Lower leg skin (tissue), 4 donors: ENCODE measurements at regions not wholly inside any gene's neighbourhood (a gene's known extent, or its start where the extent isn't known, plus 50 kb on each side); places are given as distances from the start of the nearest gene placed in this dataset.
"Not testable (repeated sequence)": the region's sequence is repeated elsewhere in the genome, so short reads cannot be mapped to it uniquely, and the experiment has no call there.

Source experiments
- DNase-seq, 2 donors: peaks; one replicate each; pipeline ENCODE4 v3.0.0-alpha.2; 2019; ENCODE audit warnings: low spot score in 2 of 2
- H3K4me3 ChIP-seq: fragments of 200-600 bp; sonication (generic); 2 replicates; pipeline ENCODE4 v1.5.1; 2017; ENCODE audit warnings: mild to moderate bottlenecking, low read depth; ENCODE audit not compliant: poor library complexity, severe bottlenecking
- CTCF ChIP-seq, 3 donors: fragments of 450-650 bp; IDR thresholded peaks; one replicate each; pipeline ENCODE4 v1.5.1; 2016; ENCODE audit warnings: antibody characterized with exemption in 3 of 3, mild to moderate bottlenecking in 3 of 3, moderate library complexity in 2 of 3
- POLR2A ChIP-seq, 2 donors: fragments of 450-650 bp; IDR thresholded peaks; one replicate each; pipeline ENCODE4 v1.6.1; 2016 to 2017; ENCODE audit warnings: antibody characterized with exemption in 2 of 2, mild to moderate bottlenecking in 1 of 2, moderate library complexity in 1 of 2
- WGBS, 2 donors: methylation state at CpG; one replicate each; pipeline ENCODE4 v1.1.5; 2018; 5-methylcytosine and 5-hydroxymethylcytosine counted together
- intact Hi-C: fragments of 100-400 bp; cut with DNase I; formaldehyde crosslinking; loops from one replicate; pipeline ENCODE4 v1.15.0; 2023; ENCODE audit warnings: low total_unique reads

- no peak for DNase-seq
- WGBS, 2 donors = 89 to 93% methylated on average over 29 of the region's 29 CpGs
- no peak overlapping the region for H3K4me3 ChIP-seq
- intact Hi-C loops = no loop called here
- TF ChIP-seq POLR2A (IDR thresholded peaks at IDR 0.05) = no peak
- no peak for TF ChIP-seq CTCF (IDR thresholded peaks at IDR 0.05)
Measured at GRCh38 chr13:65310663-65311328, 1919.3 kb downstream of the PCDH9 start.

GRCh38 chr13:65309906-65310305 is 1920.2 kb downstream of the PCDH9 start:
- intact Hi-C loops = no loop called here
- TF ChIP-seq CTCF (IDR thresholded peaks at IDR 0.05) (no peak), POLR2A (IDR thresholded peaks at IDR 0.05) (no peak)
- H3K4me3 ChIP-seq = no peak overlapping the region
- no peak for DNase-seq
- WGBS, 2 donors = 89 to 90% methylated on average over 5 to 6 of the region's 6 CpGs

GRCh38 chr13:65308729-65309128 is 1921.4 kb downstream of the PCDH9 start:
- H3K4me3 ChIP-seq, intact Hi-C loops, DNase-seq: not testable (repeated sequence)
- WGBS, 2 donors = 83 to 90% methylated on average over 1 of the region's 1 CpG

GRCh38 chr13:65307056-65307455 is 1923.1 kb downstream of the PCDH9 start:
- 86 to 93% methylated on average over 1 of the region's 1 CpG for WGBS, 2 donors
- TF ChIP-seq CTCF (IDR thresholded peaks at IDR 0.05) = no peak
- no peak for TF ChIP-seq POLR2A (IDR thresholded peaks at IDR 0.05)
- no peak for DNase-seq
- H3K4me3 ChIP-seq = no peak overlapping the region
- intact Hi-C loops = no loop called here

- DNase-seq = no peak
- WGBS, 2 donors = 66 to 74% methylated on average over 3 of the region's 3 CpGs
- intact Hi-C loops = no loop called here
- TF ChIP-seq CTCF (IDR thresholded peaks at IDR 0.05) (no peak), POLR2A (IDR thresholded peaks at IDR 0.05) (no peak)
- H3K4me3 ChIP-seq = no peak overlapping the region
Measured at GRCh38 chr13:65302691-65303090, 1927.4 kb downstream of the PCDH9 start.

- DNase-seq = no peak
- TF ChIP-seq POLR2A (IDR thresholded peaks at IDR 0.05) (no peak), CTCF (IDR thresholded peaks at IDR 0.05) (no peak)
- intact Hi-C loops = no loop called here
- no peak overlapping the region for H3K4me3 ChIP-seq
Measured at GRCh38 chr13:65301506-65301905, 1928.6 kb downstream of the PCDH9 start.
